ENCODE measurements at regions not wholly inside any gene's neighbourhood (a gene's known extent, or its start where the extent isn't known, plus 50 kb on each side); places are given as distances from the start of the nearest gene placed in this dataset.

DNA sequence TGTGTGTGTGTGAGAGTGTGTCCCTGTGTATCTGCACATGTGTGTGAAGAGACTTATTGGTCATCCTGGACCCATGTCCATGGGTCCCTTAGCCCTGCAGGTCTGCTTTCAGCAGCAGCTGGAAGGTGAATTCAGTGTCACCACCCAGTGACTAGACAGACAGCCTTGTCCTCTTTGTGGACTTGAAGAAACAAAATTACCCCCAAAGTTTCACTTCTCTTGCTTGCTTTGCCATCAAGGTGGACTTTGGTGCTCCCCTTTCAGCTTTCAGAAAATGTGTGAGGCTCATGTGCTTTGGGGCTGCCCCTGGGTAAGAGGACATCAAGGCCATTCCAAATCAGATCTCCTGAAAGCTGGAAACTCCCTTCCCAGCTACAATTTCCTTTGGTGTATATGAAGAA lies 1063.8 kb downstream of the BCL11B start:
- Histone ChIP-seq H3F3A (ENCODE audit: insufficient read depth, low read length, poor library complexity, severe bottlenecking) (no peaks in the 10 kb centered on the region), H3K9me3 (ENCODE audit: low read length) (no peaks in the 10 kb centered on the region), H2AFZ (ENCODE audit: low read depth, low read length) (no peak overlapping the region), H3K9me2 (ENCODE audit: insufficient read depth, low read length) (no peaks in the 10 kb centered on the region), H3K4me2 (ENCODE audit: low read length) (no peak overlapping the region), H3K9ac (ENCODE audit: low read length) (no peak overlapping the region), H3K36me3 (ENCODE audit: insufficient read depth, low read length) (no peaks in the 10 kb centered on the region), H3K27ac (ENCODE audit: low read length) (no peak overlapping the region), H3K27me3 (ENCODE audit: insufficient read depth, low read depth, low read length) (no peaks in the 10 kb centered on the region), H3K79me2 (replicated peaks; ENCODE audit: insufficient read depth, low read length) (no peaks in the 10 kb centered on the region), H3K4me3 (ENCODE audit: low read length) (no peak overlapping the region), H4K20me1 (ENCODE audit: insufficient read depth) (no peaks in the 10 kb centered on the region)
- TF ChIP-seq POLR2AphosphoS5 (IDR thresholded peaks at IDR 0.05) (no peak), MXI1 (conservative IDR thresholded peaks at IDR 0.05; ENCODE audit: poor library complexity, severe bottlenecking) (no peak), RAD21 (conservative IDR thresholded peaks at IDR 0.05) (no peak), TAF1 (IDR thresholded peaks at IDR 0.05; ENCODE audit: low read depth) (no peak)
- TF ChIP-seq, protein P1, sequence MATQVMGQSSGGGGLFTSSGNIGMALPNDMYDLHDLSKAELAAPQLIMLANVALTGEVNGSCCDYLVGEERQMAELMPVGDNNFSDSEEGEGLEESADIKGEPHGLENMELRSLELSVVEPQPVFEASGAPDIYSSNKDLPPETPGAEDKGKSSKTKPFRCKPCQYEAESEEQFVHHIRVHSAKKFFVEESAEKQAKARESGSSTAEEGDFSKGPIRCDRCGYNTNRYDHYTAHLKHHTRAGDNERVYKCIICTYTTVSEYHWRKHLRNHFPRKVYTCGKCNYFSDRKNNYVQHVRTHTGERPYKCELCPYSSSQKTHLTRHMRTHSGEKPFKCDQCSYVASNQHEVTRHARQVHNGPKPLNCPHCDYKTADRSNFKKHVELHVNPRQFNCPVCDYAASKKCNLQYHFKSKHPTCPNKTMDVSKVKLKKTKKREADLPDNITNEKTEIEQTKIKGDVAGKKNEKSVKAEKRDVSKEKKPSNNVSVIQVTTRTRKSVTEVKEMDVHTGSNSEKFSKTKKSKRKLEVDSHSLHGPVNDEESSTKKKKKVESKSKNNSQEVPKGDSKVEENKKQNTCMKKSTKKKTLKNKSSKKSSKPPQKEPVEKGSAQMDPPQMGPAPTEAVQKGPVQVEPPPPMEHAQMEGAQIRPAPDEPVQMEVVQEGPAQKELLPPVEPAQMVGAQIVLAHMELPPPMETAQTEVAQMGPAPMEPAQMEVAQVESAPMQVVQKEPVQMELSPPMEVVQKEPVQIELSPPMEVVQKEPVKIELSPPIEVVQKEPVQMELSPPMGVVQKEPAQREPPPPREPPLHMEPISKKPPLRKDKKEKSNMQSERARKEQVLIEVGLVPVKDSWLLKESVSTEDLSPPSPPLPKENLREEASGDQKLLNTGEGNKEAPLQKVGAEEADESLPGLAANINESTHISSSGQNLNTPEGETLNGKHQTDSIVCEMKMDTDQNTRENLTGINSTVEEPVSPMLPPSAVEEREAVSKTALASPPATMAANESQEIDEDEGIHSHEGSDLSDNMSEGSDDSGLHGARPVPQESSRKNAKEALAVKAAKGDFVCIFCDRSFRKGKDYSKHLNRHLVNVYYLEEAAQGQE (IDR thresholded peaks at IDR 0.05; ENCODE audit: borderline replicate concordance): no peak
- TF ChIP-seq, protein P2, sequence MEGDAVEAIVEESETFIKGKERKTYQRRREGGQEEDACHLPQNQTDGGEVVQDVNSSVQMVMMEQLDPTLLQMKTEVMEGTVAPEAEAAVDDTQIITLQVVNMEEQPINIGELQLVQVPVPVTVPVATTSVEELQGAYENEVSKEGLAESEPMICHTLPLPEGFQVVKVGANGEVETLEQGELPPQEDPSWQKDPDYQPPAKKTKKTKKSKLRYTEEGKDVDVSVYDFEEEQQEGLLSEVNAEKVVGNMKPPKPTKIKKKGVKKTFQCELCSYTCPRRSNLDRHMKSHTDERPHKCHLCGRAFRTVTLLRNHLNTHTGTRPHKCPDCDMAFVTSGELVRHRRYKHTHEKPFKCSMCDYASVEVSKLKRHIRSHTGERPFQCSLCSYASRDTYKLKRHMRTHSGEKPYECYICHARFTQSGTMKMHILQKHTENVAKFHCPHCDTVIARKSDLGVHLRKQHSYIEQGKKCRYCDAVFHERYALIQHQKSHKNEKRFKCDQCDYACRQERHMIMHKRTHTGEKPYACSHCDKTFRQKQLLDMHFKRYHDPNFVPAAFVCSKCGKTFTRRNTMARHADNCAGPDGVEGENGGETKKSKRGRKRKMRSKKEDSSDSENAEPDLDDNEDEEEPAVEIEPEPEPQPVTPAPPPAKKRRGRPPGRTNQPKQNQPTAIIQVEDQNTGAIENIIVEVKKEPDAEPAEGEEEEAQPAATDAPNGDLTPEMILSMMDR (IDR thresholded peaks at IDR 0.05; ENCODE audit: poor library complexity, severe bottlenecking): no peak

DNA sequence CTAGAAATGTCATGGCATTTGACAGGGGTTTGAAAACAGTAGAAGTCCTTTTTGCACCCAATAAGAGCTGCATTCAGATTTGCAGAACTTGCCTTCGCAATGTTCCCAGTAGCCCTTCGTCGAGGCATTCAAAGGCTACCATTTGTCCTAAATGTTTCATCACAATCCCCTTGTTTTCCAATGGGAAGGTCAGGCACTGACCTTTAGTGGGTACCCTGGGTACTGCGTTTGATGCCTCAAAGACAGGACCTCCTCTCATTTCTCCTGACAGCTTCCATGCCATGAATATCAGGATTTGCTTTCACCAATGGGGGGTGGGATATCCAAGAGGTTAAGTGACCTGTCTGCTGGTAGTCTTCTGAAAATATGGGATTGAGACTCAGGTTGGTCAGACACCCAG lies 1063.1 kb downstream of the BCL11B start:
- Histone ChIP-seq H4K20me1 (ENCODE audit: insufficient read depth) (no peaks in the 10 kb centered on the region), H2AFZ (ENCODE audit: low read depth, low read length) (no peak overlapping the region), H3K9me2 (ENCODE audit: insufficient read depth, low read length) (no peaks in the 10 kb centered on the region), H3K9me3 (ENCODE audit: low read length) (no peaks in the 10 kb centered on the region), H3K4me2 (ENCODE audit: low read length) (no peak overlapping the region), H3F3A (ENCODE audit: insufficient read depth, low read length, poor library complexity, severe bottlenecking) (no peaks in the 10 kb centered on the region), H3K9ac (ENCODE audit: low read length) (no peak overlapping the region), H3K27ac (ENCODE audit: low read length) (no peak overlapping the region), H3K4me3 (ENCODE audit: low read length) (no peak overlapping the region), H3K79me2 (replicated peaks; ENCODE audit: insufficient read depth, low read length) (no peaks in the 10 kb centered on the region), H3K36me3 (ENCODE audit: insufficient read depth, low read length) (no peaks in the 10 kb centered on the region), H3K27me3 (ENCODE audit: insufficient read depth, low read depth, low read length) (no peaks in the 10 kb centered on the region)
- TF ChIP-seq, protein P2 (IDR thresholded peaks at IDR 0.05; ENCODE audit: poor library complexity, severe bottlenecking): no peak
- TF ChIP-seq RAD21 (conservative IDR thresholded peaks at IDR 0.05): no peak
- TF ChIP-seq EZH2 (IDR thresholded peaks at IDR 0.05; ENCODE audit: borderline replicate concordance, insufficient read depth, low read length, poor library complexity, severe bottlenecking): no peak
- TF ChIP-seq EP300 (conservative IDR thresholded peaks at IDR 0.05; ENCODE audit: poor library complexity, severe bottlenecking): no peak
- no peak for TF ChIP-seq POLR2AphosphoS5 (IDR thresholded peaks at IDR 0.05)
- no peak for TF ChIP-seq TAF1 (IDR thresholded peaks at IDR 0.05; ENCODE audit: low read depth)
- no peak for TF ChIP-seq SMC3 (conservative IDR thresholded peaks at IDR 0.05; ENCODE audit: poor library complexity)
- no peak for TF ChIP-seq MXI1 (conservative IDR thresholded peaks at IDR 0.05; ENCODE audit: poor library complexity, severe bottlenecking)
- TF ChIP-seq, protein P1 (IDR thresholded peaks at IDR 0.05; ENCODE audit: borderline replicate concordance): no peak

Measured in neural cell (in vitro differentiated cells).